ENCODE measurements at regions not wholly inside any gene's neighbourhood (a gene's known extent, or its start where the extent isn't known, plus 50 kb on each side); places are given as distances from the start of the nearest gene placed in this dataset.
A peak's percentile ranks its signal among the peaks of the same experiment; 100 is the strongest.

GRCh38 chr13:33766329-33767123 is 51.4 kb upstream of the RFC3 start:
- in situ Hi-C loops (cut with HindIII; ENCODE audit: low pct_unique_long_range_greater_than_20kb, low sequenced_read_pairs): no loop called here
- DNase-seq (ENCODE audit: low read depth in 1 of 2, low spot score in 1 of 2): peak in 1 of 2 experiments; percentile 35
- TF ChIP-seq JUND (IDR thresholded peaks at IDR 0.05; ENCODE audit: low read depth): no peak

DNA sequence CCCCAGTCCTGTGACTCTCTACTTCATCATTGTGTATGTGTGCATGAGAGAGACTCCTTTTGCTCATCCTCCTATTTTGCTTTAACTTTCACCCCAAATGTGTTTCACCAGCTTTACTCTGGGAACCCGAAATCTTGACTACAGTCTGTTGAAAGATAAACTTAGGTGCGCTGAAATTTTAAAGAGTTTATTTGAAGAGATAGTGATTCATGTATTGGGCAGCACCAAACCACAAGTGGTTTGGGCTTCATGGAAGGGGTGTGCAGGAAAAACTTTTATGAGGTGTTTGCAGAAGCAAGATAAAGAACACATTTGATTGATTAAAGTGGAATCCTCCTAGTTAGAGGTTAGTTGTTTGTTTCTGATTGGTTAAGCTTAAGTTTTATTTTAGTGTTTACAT is 50.8 kb upstream of the RFC3 start:
- DNase-seq (ENCODE audit: low read depth in 1 of 2, low spot score in 1 of 2): no peak
- TF ChIP-seq JUND (IDR thresholded peaks at IDR 0.05; ENCODE audit: low read depth): no peak
- in situ Hi-C loops (cut with HindIII; ENCODE audit: low pct_unique_long_range_greater_than_20kb, low sequenced_read_pairs): no loop called here

Data from T47D (cell line).